ENCODE measurements at regions not wholly inside any gene's neighbourhood (a gene's known extent, or its start where the extent isn't known, plus 50 kb on each side); places are given as distances from the start of the nearest gene placed in this dataset.

DNA sequence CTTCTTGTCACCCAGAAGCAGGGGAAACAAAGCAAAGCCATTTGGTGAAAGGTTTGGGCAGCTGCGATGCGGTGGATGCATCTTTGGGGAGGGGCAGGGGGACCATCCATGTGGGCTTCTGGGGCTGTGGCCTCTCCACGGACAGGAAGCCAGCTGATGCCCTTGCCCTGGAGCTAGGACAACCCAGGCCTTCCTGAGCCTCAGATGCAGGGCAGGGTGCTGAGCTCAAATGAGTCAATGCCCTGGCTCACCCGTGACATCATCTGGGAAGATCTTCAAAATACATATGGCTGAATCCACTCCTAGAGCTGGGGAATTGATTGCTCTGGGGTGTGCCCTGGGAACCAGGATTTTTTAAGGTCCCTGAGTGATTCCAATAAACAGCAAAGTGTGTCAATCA is 1418.2 kb downstream of the TBC1D22A start:
- no peak for DNase-seq

- DNase-seq, result peak; percentile 17
These were observed 1417.4 kb downstream of the TBC1D22A start for GRCh38 chr22:48179571-48180546.

DNA sequence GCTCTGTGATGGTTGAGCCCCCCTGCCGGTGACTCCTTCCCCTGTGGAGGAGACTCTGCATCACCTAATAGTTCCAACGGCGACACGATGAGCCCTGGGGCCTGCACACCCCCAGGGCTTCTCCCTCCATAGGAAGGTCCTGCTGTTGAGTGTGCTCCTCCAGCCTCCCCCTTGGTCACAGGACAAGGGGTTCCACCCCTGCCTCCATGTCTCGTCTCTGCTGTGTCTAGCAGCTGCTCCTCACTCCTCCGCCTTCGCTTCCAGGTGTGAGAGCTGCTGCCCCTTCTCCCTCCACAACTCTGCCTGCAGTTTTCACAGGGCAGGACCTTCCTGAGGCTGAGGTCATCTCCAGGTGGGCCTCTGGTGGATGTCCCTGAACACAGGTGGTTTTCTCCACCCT is 1416.1 kb downstream of the TBC1D22A start:
- no peak for DNase-seq

- peak; percentile 17 for DNase-seq
These were observed 1415.2 kb downstream of the TBC1D22A start for GRCh38 chr22:48177631-48178030.

DNA sequence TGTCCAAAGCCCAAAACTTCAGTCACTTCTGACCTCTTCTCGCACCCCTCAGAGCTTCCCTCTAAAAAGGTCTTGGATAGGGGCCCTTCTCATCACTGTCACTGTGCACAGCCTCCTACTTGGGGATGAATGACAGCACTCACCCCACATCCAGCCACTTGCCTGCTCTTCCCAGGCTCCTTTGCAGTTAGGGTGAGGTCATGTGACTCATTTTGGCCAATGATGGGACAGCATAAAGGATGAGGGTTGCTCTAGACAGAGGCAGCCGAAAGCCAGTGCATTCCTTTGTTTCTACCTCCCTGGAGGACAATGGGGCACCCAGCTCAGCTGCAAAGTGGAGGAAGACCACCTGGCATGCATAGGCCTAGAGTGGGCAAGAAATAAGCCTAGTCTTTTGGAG is 1413.3 kb downstream of the TBC1D22A start:
- peak; percentile 19 for DNase-seq

- DNase-seq, result no peak
These were observed 1411.3 kb downstream of the TBC1D22A start for GRCh38 chr22:48173773-48174160.

GRCh38 chr22:48173061-48173772 is 1410.8 kb downstream of the TBC1D22A start:
- no peak for DNase-seq

- DNase-seq, result no peak
These were observed 1408.8 kb downstream of the TBC1D22A start for GRCh38 chr22:48171271-48171691.

GRCh38 chr22:48169227-48169626 is 1406.8 kb downstream of the TBC1D22A start:
- no peak for DNase-seq

DNA sequence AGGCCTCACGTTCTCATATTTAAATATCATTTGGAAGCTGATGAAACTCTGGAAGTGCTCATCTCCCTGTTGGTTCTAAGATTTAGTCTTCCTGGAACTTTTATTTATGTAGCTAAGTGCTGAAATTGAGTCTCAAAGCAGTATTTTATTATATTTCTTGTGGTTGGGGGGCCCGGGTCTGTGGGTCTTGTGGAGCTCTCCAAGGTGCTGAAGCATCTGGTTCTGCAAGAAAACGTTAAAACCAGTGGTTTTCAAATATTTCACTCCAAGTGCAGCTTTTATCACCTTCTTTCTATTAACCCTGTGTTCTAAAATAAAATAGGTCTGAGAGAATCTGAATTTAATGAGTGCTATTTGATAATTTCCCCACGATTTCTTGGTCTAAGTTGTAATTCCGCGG is 1404.8 kb downstream of the TBC1D22A start:
- DNase-seq, result no peak

DNA sequence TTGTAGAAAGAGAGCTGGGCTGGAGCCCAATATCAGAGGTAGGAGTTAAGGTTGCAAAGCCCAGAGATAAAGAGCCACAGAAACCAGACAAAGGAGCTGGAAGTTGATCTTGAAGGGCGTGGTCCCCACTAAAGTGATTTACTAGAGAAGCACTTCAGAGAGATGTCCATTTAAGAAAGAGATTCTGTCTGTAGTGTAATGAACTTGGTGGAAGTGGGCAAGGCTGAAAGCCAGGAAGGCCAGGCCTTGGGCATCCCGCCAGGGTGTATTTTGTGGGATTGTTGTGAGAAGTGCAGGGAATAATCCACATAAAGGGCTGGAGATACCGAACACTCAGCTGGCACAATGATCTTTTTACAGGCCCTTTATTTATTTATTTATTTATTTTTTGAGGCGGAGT is 1398.8 kb downstream of the TBC1D22A start:
- no peak for DNase-seq

GRCh38 chr22:48157676-48158075 is 1395.2 kb downstream of the TBC1D22A start:
- no peak for DNase-seq

GRCh38 chr22:48156603-48157355 is 1394.3 kb downstream of the TBC1D22A start:
- DNase-seq, result no peak

GRCh38 chr22:48155446-48155845 is 1393.0 kb downstream of the TBC1D22A start:
- DNase-seq, result no peak

- DNase-seq, result no peak
These were observed 1392.4 kb downstream of the TBC1D22A start for GRCh38 chr22:48154943-48155240.

DNA sequence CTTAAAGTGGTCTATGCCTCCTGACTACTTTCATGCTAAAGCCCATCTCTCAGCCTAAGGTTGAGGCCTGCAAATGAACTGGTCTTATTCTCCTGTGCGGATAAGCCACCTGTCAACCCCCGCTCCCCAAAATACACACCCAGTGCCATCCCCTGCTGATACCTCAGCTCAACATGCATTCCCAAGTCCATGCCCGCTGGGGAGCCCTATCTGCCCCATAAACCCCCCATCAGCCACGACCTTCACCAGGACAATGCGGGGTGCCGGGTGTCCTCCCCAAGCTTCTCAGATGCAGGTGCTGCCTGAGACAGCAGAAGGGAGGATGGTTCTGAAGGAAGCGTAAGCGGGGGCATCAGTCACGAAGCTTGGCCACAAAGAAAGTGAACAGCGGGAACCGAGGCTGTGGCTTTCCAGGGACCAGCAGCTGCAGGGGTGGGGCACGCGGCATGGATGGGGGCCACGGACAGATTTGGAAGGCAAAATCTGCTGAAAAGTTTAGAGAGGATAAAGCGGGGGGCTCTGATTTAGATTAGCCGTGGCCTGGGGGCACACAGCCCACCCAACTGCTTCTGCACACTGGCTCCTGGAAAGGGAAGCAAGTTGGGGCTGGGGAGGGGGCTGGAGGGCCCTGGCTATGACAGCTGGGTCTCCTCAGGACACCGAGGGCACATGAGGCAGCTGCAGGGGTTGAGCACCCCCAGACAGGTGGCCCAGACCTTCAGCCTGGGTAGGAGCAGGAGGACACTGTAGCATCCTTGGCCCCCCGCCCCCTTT is 1391.9 kb downstream of the TBC1D22A start:
- DNase-seq, result no peak

GRCh38 chr22:48153726-48154125 is 1391.3 kb downstream of the TBC1D22A start:
- DNase-seq, result no peak

DNA sequence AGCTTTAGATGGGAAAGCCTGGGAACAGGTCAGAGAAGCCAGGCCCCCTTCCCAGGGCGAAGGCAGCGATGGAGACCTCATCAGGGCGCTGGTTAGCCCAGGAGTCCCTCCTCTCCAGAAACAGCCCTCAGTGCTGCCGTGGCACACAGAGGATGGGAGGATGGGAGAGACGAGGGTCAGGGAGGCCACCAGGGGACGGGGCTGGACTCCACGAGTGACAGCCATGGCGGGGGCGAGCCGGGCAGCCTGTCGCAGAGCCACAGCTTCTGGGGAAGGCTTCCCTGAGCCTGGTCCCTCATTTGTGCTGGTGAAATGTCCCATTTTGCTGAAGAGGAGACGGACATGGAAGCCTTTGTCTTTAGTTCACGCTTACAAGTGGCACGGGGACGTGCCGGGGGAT is 1390.5 kb downstream of the TBC1D22A start:
- DNase-seq, result no peak

GRCh38 chr22:48152164-48152775 is 1389.8 kb downstream of the TBC1D22A start:
- DNase-seq, result no peak

DNA sequence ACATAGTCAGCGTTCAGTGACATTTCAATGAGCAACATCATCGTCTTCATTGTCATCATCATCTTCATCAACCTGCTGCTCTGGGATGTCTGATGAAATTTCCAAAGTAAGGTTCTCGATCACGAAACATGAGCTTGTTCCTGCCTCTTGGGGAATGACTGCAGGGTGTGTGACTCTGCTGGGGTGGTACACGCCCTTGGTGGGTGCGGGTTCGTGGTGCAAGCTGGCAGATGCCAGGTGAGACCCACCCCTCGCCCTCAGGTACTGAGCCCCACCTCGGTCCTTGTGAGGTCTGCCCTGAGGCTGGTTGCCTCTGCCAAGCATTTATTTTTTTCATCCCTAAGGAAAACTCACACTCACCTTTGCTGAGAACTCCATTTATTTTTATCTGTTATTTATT is 1389.2 kb downstream of the TBC1D22A start:
- DNase-seq, result no peak

DNA sequence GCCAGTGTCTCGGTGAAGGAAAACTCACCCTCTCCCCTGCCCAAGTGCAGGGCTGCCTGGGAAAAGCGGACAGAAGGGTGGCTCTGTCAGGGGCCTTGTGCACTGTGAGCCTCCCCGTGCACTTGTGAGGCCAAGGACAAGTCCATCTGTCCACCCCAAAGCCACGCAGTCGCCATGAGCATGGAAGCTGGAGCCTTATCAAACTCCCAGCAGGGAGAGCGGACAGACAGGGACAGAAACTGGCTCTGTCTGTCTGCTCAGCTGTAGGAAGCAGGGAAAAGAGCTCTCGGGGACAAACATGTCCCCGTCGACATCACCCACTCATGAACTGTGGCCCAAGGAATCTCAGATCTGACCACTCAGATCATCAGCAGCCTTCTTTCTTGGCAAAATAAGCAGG is 1385.4 kb downstream of the TBC1D22A start:
- no peak for DNase-seq

DNA sequence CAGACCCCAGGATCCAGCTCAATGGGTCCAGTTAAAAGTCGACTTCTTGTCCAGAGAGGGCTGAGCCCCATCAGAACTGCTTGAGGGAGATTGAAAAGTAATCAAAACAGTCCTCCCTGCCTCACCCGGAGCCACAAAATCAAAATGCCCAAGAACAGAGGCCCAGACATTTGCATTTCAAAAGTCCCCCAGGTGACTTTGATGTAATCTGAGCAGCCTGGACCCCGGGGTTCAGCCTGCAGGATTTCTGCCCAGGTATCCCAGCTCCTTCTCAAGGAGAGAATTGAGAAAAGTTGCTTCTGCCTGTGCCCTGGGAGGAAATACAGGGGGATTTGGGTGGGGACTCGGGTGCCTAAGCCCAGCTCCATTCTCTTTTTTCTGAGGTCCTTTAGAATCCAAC is 1385.0 kb downstream of the TBC1D22A start:
- DNase-seq, result no peak
